B cell (primary cell): ENCODE measurements at regions not wholly inside any gene's neighbourhood (a gene's known extent, or its start where the extent isn't known, plus 50 kb on each side); places are given as distances from the start of the nearest gene placed in this dataset.

Experiments used
- ATAC-seq: fragments of 200-7000 bp; cut with Tn5 transposase; one replicate; pipeline ENCODE4 v1.10.0; 2021; ENCODE audit warnings: low read depth, mild to moderate bottlenecking, moderate number of reproducible peaks, moderate library complexity
- CTCF ChIA-PET: fragments of 350-600 bp; sonication (Branson Sonifier 250); formaldehyde crosslinking; loops from one replicate; lab custom pipeline; 2021; ENCODE audit warnings: antibody characterized with exemption, inconsistent platforms; lab: Charles Lee
- POLR2A ChIA-PET: fragments of 350-600 bp; sonication (Branson Sonifier 250); formaldehyde crosslinking; loops from one replicate; lab custom pipeline; 2021; ENCODE audit warnings: antibody characterized with exemption; lab: Charles Lee
- DNase-seq: peaks from one replicate; pipeline ENCODE4 v3.0.0; 2013
- H2AFZ ChIP-seq: 2 replicates; pipeline ENCODE4 v1.6.1; 2012; ENCODE audit warnings: mild to moderate bottlenecking, low read depth, low read length; ENCODE audit not compliant: insufficient read depth, poor library complexity, severe bottlenecking
- H3K27ac ChIP-seq, 2 donors: 1 replicate in 1 of 2; 2 replicates in 1 of 2; pipeline ENCODE4 v1.5.1; 2012 to 2013; ENCODE audit warnings: low read length in 2 of 2, mild to moderate bottlenecking in 2 of 2, moderate library complexity in 1 of 2
- H3K27me3 ChIP-seq, 4 experiments: fragments of 200-600 bp in 1 of 4; sonication (generic) in 1 of 4; replicated peaks in 1 of 4; 1 replicate in 2 of 4; 2 replicates in 2 of 4; pipeline versions ENCODE4 v1.6.1 to v1.7.0; 2013 to 2016; ENCODE audit warnings: low read length in 3 of 4, mild to moderate bottlenecking in 2 of 4, mixed read lengths in 1 of 4, moderate library complexity in 1 of 4; ENCODE audit not compliant: insufficient read depth in 4 of 4, control insufficient read depth in 3 of 4; ENCODE audit errors: control extremely low read depth in 1 of 4
- H3K36me3 ChIP-seq, 2 experiments: replicated peaks in 1 of 2; 1 replicate in 1 of 2; 2 replicates in 1 of 2; pipeline versions ENCODE4 v1.6.1 to v1.7.1; 2013; ENCODE audit warnings: low read length in 1 of 2; ENCODE audit not compliant: insufficient read depth in 2 of 2, control insufficient read depth in 1 of 2; ENCODE audit errors: control extremely low read depth in 1 of 2, extremely low read depth in 1 of 2
- H3K4me1 ChIP-seq, 2 donors: fragments of 200-600 bp in 1 of 2; sonication (generic) in 1 of 2; 1 replicate in 1 of 2; 2 replicates in 1 of 2; pipeline versions ENCODE4 v1.5.1 to v1.6.1; 2013 to 2017; ENCODE audit warnings: low read length in 2 of 2; ENCODE audit not compliant: control insufficient read depth in 2 of 2, insufficient read depth in 2 of 2
- H3K4me2 ChIP-seq: replicated peaks from 2 replicates; pipeline ENCODE3; 2012; ENCODE audit warnings: mild to moderate bottlenecking, low read depth, low read length; ENCODE audit not compliant: poor library complexity, severe bottlenecking
- H3K4me3 ChIP-seq, 5 experiments: fragments of 200-600 bp in 1 of 5; sonication (generic) in 1 of 5; 1 replicate in 3 of 5; 2 replicates in 2 of 5; pipeline versions ENCODE4 v1.5.1 to v1.7.0; 2011 to 2016; ENCODE audit warnings: low read length in 4 of 5, mild to moderate bottlenecking in 4 of 5, low read depth in 2 of 5, control low read depth in 1 of 5, moderate library complexity in 1 of 5; ENCODE audit not compliant: insufficient read depth in 1 of 5; ENCODE audit errors: control extremely low read depth in 1 of 5, extremely low read depth in 1 of 5
- H3K79me2 ChIP-seq: fragments of 200-600 bp; sonication (generic); one replicate; pipeline ENCODE4 v1.6.0; 2016; ENCODE audit warnings: low read length; ENCODE audit not compliant: control insufficient read depth, insufficient read depth
- H3K9ac ChIP-seq: fragments of 200-600 bp; sonication (generic); 2 replicates; pipeline ENCODE4 v1.6.1; 2017; ENCODE audit warnings: mild to moderate bottlenecking, low read length, moderate library complexity
- H3K9me3 ChIP-seq, 3 donors: one replicate each; pipeline versions ENCODE4 v1.6.1 to v1.7.1; 2013; ENCODE audit warnings: low read length in 2 of 3; ENCODE audit not compliant: control insufficient read depth in 2 of 3, insufficient read depth in 1 of 3; ENCODE audit errors: control extremely low read depth in 1 of 3
- H4K20me1 ChIP-seq: 2 replicates; pipeline ENCODE4 v1.6.0; 2012; ENCODE audit warnings: mild to moderate bottlenecking, low read length; ENCODE audit not compliant: insufficient read depth, control insufficient read depth, poor library complexity, severe bottlenecking
- H3K27ac Mint-ChIP-seq: one replicate; pipeline ENCODE4 v1.8.0; 2021; ENCODE audit warnings: mixed read lengths
- H3K27me3 Mint-ChIP-seq: one replicate; pipeline ENCODE4 v1.8.0; 2021; ENCODE audit warnings: mixed read lengths
- H3K4me1 Mint-ChIP-seq: one replicate; pipeline ENCODE4 v1.8.0; 2021; ENCODE audit warnings: mixed read lengths
- H3K4me3 Mint-ChIP-seq: one replicate; pipeline ENCODE4 v1.8.0; 2021; ENCODE audit warnings: mixed read lengths
- H3K9me3 Mint-ChIP-seq: one replicate; pipeline ENCODE4 v1.8.0; 2022; ENCODE audit warnings: mixed read lengths; ENCODE audit not compliant: insufficient read depth
- CTCF ChIP-seq: fragments of 200-600 bp; IDR thresholded peaks from one replicate; pipeline ENCODE4 v1.8.0; 2022; ENCODE audit warnings: antibody characterized with exemption, mild to moderate bottlenecking
- EZH2 ChIP-seq: IDR thresholded peaks from 2 replicates; pipeline ENCODE4 v1.6.1; 2012; ENCODE audit warnings: borderline replicate concordance, low read depth, mild to moderate bottlenecking, moderate library complexity, low read length; ENCODE audit not compliant: insufficient read depth, poor library complexity, severe bottlenecking
- WGBS: methylation state at CpG from one replicate; pipeline ENCODE4 v1.1.5; 2013; ENCODE audit warnings: missing lambda C conversion rate; ENCODE audit not compliant: insufficient coverage; 5-methylcytosine and 5-hydroxymethylcytosine counted together
- intact Hi-C: fragments of 100-400 bp; cut with micrococcal nuclease; formaldehyde crosslinking; loops from one replicate; pipeline ENCODE4 v1.10.0; 2022

- Histone ChIP-seq H3K27me3 (no peaks in the 10 kb centered on the region), H4K20me1 (no peaks in the 10 kb centered on the region), H3K27ac (no peak overlapping the region), H3K4me3 (no peak overlapping the region), H3K4me2 (no peak overlapping the region), H3K9me3 (peaks cover 0 to 16% (median 3%) of the 10 kb centered on the region in 3 donors), H2AFZ (no peak overlapping the region), H3K36me3 (no peaks in the 10 kb centered on the region), H3K79me2 (no peaks in the 10 kb centered on the region), H3K9ac (no peak overlapping the region), H3K4me1 (no peaks in the 10 kb centered on the region)
- ATAC-seq: no peak
- no peak overlapping the region for H3K4me3 Mint-ChIP-seq
- no peaks in the 10 kb centered on the region for H3K27me3 Mint-ChIP-seq
- H3K4me1 Mint-ChIP-seq: no peaks in the 10 kb centered on the region
- no peak for TF ChIP-seq CTCF
- TF ChIP-seq EZH2: no peak
- H3K9me3 Mint-ChIP-seq: peaks cover 3% of the 10 kb centered on the region
- 83% methylated on average over 1 of the region's 3 CpGs for WGBS
- ChIA-PET CTCF (no interaction called here), POLR2A (no interaction called here)
- intact Hi-C loops: no loop called here
- no peak for DNase-seq
- H3K27ac Mint-ChIP-seq: no peak overlapping the region
Measured at GRCh38 chr2:238994876-238995275, 147.0 kb downstream of the TWIST2 start.

- TF ChIP-seq CTCF: no peak
- no peak for TF ChIP-seq EZH2
- H3K9me3 Mint-ChIP-seq: peaks cover 3% of the 10 kb centered on the region
- H3K9me3 ChIP-seq: peaks cover 0 to 22% (median 3%) of the 10 kb centered on the region in 3 donors
- intact Hi-C loops: no loop called here
- ChIA-PET POLR2A (no interaction called here), CTCF (no interaction called here)
- H3K27ac ChIP-seq: no peak overlapping the region
- H3K27ac Mint-ChIP-seq: no peak overlapping the region
- no peaks in the 10 kb centered on the region for H4K20me1 ChIP-seq
- H3K79me2 ChIP-seq: no peaks in the 10 kb centered on the region
- no peak overlapping the region for H3K4me3 Mint-ChIP-seq
- no peaks in the 10 kb centered on the region for H3K4me1 ChIP-seq
- H2AFZ ChIP-seq: no peak overlapping the region
- no peak overlapping the region for H3K9ac ChIP-seq
- no peaks in the 10 kb centered on the region for H3K27me3 ChIP-seq
- H3K4me1 Mint-ChIP-seq: no peaks in the 10 kb centered on the region
- no CpG with 5 or more reads among the region's 1 CpG for WGBS
- no peaks in the 10 kb centered on the region for H3K27me3 Mint-ChIP-seq
- no peak overlapping the region for H3K4me3 ChIP-seq
- ATAC-seq: no peak
- H3K36me3 ChIP-seq: no peaks in the 10 kb centered on the region
- DNase-seq: no peak
- H3K4me2 ChIP-seq: no peak overlapping the region
Measured at GRCh38 chr2:238995634-238996033, 147.7 kb downstream of the TWIST2 start.
